ENCODE measurements at regions not wholly inside any gene's neighbourhood (a gene's known extent, or its start where the extent isn't known, plus 50 kb on each side); places are given as distances from the start of the nearest gene placed in this dataset.

- no peak for DNase-seq (ENCODE audit: low spot score)
Measured at GRCh38 chr5:107216587-107216986, 454.1 kb downstream of the EFNA5 start.

GRCh38 chr5:107215611-107216010 lies 455.1 kb downstream of the EFNA5 start:
- no peak for DNase-seq (ENCODE audit: low spot score)

DNA sequence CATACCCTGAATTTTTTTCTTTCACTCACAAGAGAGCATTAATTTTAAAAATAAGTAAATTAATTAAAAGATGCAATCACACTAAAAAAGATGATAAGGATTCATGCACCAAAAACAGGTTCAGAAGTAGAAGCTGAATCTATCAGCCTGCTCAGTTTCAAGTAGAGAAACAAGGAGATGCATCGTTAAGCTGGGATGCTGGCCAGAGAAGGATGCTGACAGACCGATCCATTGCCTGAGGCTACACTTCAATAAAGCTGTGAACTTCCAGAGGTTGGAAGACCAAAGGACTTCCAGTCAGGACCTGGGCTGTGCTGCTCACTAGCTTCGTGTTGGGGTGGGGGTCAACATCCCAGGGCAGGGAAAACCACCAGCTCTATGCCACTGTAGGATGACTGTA lies 457.7 kb downstream of the EFNA5 start:
- no peak for DNase-seq (ENCODE audit: low spot score)

DNA sequence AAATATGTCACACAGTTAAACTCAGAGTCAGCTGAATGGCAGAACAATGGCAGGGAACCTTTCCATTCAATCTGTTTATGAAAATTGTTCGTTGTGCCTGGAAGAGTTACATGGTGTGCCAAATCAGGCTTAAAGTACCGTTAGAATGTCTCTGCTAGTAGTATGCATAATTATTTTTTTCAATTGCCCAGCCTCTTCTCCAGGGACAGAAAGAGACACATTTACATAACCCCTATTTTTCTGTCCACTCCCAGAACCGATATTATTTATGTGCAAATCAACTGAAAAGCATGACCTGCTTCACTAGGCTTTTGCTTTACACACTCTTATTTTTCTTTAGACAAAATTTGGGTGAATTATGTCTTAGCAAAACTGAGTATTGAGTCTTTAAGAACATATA lies 459.1 kb downstream of the EFNA5 start:
- no peak for DNase-seq (ENCODE audit: low spot score)

DNA sequence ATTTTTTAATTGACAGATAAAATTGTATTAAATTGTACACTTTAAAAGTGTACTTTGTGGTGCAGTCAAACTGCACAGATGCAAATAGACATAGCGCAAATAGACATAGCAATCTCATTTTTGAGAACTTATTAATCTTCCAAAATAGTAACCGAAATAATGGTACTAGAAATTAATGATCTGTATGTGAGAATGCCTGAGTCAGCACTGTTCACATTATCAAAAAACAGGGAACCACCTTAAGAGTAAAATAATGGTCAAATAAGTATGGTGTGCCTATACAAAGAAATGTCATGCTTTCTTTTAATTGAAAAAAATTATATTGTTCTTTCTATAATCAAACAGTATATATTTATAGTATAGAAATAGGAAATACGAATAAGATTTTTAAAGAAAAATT lies 461.9 kb downstream of the EFNA5 start:
- DNase-seq (ENCODE audit: low spot score) = no peak

GRCh38 chr5:107204413-107204812 lies 466.3 kb downstream of the EFNA5 start:
- DNase-seq (ENCODE audit: low spot score) = no peak

DNA sequence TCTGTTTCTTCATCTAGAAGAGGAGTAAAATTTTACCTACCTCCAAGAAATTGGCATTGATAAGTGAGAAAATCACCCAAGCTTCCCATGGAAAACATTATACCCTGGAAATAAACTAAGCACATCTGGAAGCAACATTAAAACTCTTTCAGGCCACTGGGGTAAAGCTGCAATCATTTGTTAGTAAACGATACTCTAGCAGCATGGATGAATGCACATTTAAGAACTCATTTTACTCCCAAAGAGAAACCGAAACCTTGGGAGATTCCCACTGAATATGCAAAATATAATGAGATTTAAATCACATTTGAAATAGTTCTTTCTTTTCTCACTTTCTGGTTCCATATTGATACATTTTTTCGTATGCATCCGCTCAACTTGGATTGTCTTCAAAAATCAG lies 467.5 kb downstream of the EFNA5 start:
- DNase-seq (ENCODE audit: low spot score) = no peak

- DNase-seq (ENCODE audit: low spot score) = no peak
Measured at GRCh38 chr5:107199756-107200155, 471.0 kb downstream of the EFNA5 start.

DNA sequence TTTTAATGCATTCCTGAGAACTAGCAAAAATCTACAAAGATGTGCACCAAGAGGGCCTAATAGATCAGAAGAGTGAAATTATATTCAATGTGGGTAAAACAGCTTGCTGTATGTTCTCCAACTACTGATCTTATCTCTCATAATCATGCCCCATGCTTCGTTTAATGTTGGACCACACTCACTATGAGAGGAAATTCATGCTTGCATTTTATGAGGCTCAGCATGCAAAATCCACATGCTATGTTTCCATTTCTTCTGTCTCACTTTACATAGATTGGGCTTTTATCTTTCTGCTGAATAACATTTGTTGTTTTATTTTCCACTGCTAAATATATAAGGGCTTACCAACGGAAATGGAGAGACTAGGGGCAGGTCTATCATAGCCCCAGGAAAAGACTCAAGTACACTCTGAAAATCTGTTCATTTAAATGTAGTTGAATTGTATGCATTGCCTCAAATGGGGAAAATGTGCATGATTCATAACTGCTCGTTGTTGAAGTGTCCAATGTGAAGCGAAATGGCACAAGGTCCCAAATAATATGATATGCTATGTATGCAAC lies 474.2 kb downstream of the EFNA5 start:
- no peak for DNase-seq (ENCODE audit: low spot score)

DNA sequence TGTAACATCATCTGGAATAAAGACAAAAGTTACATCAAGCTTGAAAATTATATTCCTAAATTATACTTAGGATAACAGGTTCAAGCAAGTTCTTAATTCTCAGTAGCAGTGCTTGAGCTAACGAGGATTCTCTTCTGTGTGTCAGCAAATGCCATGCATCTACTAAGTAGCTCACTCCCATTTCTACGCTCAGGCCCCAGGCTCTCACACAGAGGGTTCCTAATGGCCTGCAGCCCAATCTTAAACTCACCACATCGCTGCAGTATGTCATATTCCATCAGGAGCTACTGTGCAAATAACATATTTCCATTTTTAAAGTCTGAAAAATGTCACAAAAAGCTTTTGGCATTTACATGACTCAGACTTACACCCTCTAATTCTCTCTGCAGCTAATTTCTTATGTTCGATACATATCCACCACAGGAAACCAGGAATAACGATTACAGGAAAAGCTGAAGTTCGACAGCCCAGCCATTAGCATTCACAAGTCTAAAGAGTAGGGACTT lies 474.8 kb downstream of the EFNA5 start:
- DNase-seq (ENCODE audit: low spot score) = no peak

- DNase-seq (ENCODE audit: low spot score) = no peak
Measured at GRCh38 chr5:107184871-107185270, 485.9 kb downstream of the EFNA5 start.

DNA sequence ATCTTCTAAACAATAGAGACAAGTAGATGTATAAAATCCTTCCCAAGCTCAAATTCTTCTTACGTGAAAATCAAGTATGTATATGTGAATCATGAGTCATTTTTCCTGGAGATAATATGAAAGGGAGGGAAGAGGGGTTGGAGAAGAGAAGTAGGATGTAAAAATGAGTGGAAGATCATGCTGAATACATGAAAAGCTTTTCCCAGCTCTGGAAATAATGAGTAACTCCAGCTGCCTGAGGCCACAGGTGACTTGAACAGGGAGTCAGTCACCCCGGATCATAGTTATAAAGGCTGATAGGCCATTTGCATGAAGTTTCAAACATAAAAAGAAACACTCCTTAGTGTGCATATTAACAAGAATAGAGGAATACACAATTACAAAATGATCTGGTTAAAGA lies 486.7 kb downstream of the EFNA5 start:
- DNase-seq (ENCODE audit: low spot score) = no peak

- DNase-seq (ENCODE audit: low spot score) = no peak
Measured at GRCh38 chr5:107170620-107171019, 500.1 kb downstream of the EFNA5 start.

DNA sequence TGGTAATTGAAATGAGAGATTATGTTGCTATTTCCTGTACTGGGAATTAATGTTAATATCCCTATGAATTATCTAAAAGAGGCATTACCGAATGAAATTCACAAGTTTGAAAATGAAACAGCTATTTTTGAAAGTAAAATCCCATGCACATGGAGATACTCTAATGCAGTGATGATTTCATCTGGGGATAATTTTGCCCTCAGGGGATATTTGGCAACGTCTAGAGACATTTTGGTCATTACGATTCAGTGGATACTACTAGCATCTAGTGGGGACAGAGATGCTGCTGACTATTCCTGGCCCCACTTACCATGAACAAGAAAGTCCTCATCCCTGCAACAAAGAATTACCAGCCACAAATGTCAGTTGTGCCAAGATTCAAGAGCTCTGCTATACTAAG lies 500.9 kb downstream of the EFNA5 start:
- DNase-seq (ENCODE audit: low spot score) = no peak

DNA sequence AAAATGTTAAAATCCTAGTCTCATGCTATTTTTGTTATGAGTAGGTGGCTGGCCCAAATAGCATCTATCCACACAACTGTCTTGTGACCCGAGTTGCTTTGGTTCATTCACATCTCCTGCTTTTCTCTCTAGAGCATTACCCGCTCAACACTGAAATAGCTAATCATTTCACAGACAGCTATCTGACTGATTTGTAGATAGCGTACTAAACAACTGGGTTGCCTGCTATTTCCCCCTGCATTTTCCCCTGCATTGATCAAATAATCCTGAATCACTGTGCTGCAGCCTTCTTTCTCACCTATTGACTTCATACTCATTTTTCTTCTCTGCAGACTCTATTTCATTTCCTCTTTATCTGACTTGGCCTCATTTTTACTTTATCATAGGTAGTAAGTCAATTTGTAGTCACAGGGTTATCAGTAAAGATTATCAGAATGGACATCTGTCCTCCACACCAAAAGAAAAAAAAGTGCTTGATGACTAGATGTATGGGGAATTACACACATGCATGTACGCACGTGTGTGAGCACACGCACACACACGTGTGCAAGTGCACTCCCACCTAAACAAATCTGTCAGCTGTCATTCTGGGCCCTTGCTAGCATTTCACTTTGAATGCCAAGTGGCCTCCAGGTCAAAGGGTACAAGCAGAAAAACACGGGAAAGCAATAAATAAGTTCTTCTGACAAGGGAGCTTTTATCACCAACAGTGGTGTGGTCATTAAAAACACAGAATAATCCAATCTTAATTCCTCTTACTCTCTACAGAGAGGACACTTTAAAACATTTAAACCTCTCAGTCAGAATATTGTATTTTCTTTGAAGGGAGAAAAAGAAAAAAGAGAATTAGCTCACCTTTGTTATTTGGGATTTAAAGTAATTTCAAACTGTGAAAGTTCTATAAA lies 501.6 kb downstream of the EFNA5 start:
- no peak for DNase-seq (ENCODE audit: low spot score)

- no peak for DNase-seq (ENCODE audit: low spot score)
Measured at GRCh38 chr5:107168086-107168485, 502.7 kb downstream of the EFNA5 start.

DNA sequence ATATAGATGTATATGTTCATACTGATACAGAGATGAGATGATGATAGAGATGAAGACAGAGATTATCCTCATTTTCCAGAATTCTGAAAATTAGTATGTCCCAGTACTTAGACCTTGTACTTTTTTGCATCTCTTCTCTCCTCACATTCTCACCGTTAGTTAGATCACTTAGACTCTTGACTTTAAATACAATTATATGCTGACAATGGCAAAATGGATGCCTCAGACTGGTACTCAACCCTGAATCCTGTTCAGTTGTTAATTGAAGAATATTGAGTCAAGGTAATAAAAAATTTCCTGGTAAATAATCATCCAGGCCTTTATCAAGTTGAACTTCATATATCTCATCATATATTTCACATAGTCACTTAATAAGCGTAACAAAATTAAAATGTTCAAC lies 505.4 kb downstream of the EFNA5 start:
- DNase-seq (ENCODE audit: low spot score) = no peak

DNA sequence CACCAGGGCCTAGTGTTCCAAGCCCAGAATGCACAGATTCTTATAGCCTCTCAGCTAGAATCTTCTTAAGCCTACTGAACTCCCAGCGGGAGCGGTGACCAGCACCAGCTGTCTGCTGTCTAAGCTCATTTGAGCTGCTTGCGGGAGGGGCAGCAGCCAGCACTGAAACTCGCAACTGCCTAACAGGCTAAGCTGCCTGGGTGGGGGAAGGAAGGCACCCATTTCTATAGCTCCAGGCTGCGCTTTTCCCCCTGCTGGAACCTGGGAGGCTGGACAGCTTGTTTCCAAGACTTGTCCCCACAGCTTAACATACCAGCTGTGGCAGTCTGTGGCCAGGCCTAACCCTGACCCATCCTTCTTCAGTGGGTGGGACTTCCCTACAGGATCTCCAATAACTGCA lies 512.9 kb downstream of the EFNA5 start:
- no peak for DNase-seq (ENCODE audit: low spot score)

DNA sequence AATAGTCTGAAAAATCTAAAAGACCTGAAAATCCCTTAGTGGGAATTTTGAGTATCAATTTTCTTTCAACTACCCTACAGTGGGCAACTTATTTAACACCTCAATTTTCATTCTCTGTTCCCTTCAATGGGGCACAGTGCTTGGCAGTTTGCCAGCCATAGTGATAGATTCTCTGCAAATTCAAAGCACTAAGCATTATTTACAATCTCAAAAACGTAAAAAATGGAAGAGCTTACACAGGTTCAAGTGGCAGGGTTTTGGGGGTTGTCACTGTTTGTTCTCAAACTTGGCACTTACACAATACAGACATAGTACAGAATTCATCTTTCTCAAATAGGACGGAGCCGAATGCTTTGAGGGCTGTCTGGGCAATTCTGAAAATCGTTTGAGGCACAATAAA lies 515.0 kb downstream of the EFNA5 start:
- no peak for DNase-seq (ENCODE audit: low spot score)

DNA sequence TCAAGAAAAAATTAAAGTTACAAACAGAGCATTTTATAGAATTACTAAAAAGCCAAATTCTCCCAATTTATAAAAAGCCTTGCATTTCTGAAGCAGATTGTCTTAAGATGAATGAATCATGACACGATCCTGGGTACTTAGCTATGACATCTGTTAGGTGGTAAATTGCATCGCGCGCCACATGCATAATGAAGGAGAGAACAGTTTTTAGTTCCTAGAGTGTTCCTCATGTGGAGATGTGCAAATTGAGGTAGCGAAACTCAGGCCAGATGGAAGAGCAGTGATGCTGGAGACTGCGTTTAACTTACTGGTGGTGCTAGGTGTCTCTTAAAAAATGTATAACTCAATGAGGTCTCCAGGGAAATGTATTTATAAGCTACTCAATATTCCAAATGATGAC lies 516.1 kb downstream of the EFNA5 start:
- no peak for DNase-seq (ENCODE audit: low spot score)

DNA sequence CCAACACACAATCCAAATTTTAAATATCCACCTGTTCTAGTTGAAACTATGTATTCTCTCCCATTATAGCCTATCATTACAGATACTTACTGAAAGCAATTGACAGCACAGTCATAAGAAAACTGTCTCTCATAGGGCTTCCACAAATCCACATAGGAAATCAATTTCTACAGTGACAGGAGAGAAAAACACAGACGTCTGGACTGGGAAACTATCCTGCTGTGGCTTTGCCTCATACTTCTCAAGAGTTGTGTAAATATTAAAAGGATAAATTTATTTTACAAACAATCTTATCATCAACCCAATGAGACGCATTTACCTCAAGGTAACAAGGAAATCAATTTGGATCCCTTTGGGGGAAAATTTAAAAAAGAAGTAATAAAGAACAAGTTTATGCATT lies 517.5 kb downstream of the EFNA5 start:
- no peak for DNase-seq (ENCODE audit: low spot score)

DNA sequence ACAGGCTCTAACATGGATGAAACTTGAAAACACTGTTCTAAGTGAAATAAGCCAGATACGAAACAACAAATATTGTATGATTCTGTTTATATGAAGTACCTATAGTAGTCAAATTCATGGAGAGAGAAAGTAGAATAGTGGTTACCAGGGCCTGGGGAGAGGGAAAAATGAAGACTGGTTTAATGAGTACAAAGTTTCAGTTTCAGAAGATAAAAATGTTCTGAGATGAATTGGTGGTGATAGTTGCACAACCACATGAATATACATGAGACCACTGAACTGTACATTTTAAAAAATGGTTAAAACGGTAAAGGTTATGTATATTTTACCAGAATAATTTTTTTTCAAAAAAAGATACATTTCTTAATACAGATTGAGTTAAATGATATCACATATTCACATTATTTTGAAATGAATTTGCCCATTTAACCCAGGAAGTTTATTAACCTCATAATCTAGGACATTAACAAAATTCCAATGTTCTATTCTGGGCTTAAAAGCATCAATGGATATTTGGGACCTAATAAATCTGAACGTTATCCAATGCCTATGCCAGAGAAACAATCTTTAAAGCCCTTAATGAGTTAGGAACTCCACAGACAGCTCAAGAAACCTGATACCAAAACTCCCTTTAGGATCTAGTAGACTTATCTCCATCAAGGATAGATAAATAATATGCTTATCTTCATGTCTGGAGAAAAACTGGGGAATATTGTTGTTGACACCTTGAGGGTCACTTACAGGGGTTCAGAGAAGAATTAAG lies 521.3 kb downstream of the EFNA5 start:
- DNase-seq (ENCODE audit: low spot score) = no peak

- no peak for DNase-seq (ENCODE audit: low spot score)
Measured at GRCh38 chr5:107147589-107147988, 523.1 kb downstream of the EFNA5 start.
